Neural cell (in vitro differentiated cells): ENCODE measurements at regions not wholly inside any gene's neighbourhood (a gene's known extent, or its start where the extent isn't known, plus 50 kb on each side); places are given as distances from the start of the nearest gene placed in this dataset.

Experiments used
- EP300 ChIP-seq: fragments of 450-650 bp; conservative IDR thresholded peaks from 2 replicates; pipeline ENCODE4 v1.6.1; 2014; ENCODE audit warnings: antibody characterized with exemption, mild to moderate bottlenecking, moderate library complexity; ENCODE audit not compliant: poor library complexity, severe bottlenecking
- EZH2 ChIP-seq: fragments of 200-600, 300-800 bp; shearing (Covaris generic), sonication (generic); IDR thresholded peaks from 2 replicates; pipeline ENCODE4 v1.6.1; 2014; ENCODE audit warnings: antibody characterized with exemption, low read length, borderline replicate concordance, mild to moderate bottlenecking; ENCODE audit not compliant: insufficient read depth, poor library complexity, severe bottlenecking
- MXI1 ChIP-seq: fragments of 450-650 bp; conservative IDR thresholded peaks from 2 replicates; pipeline ENCODE4 v1.6.1; 2014; ENCODE audit warnings: antibody characterized with exemption, mild to moderate bottlenecking; ENCODE audit not compliant: poor library complexity, severe bottlenecking
- POLR2AphosphoS5 ChIP-seq: IDR thresholded peaks from 2 replicates; pipeline ENCODE4 v1.6.1; 2012
- RAD21 ChIP-seq: fragments of 450-650 bp; conservative IDR thresholded peaks from 2 replicates; pipeline ENCODE4 v1.6.1; 2014; ENCODE audit warnings: antibody characterized with exemption, mild to moderate bottlenecking, moderate library complexity
- TAF1 ChIP-seq: IDR thresholded peaks from 2 replicates; pipeline ENCODE4 v1.6.1; 2012; ENCODE audit warnings: low read depth
- TF ChIP-seq, protein P1 (sequence below): fragments of 450-650 bp; IDR thresholded peaks from 2 replicates; pipeline ENCODE4 v1.5.1; 2014; ENCODE audit warnings: antibody characterized with exemption, mild to moderate bottlenecking, moderate library complexity; ENCODE audit not compliant: poor library complexity, severe bottlenecking

DNA sequence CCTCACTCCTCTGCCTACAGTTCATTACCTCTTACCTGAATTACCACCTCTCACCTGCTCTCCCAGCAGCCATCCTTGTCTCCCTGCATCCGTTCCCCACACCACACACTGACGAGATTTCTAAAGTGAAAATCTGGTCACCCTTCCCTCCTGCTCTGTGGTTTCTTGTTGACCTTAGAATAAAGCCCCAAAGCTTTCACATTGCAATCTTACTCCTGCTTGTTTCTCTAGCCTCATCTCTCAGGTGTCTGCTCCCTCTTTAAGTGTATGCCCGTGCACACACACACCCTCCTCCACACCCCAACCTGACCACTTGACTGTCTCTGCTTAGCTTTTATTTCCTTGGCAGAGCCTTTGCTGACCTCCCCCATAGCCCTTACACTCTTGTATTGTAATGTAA is 122.0 kb upstream of the SKOR2 start:
- TF ChIP-seq, protein P1, sequence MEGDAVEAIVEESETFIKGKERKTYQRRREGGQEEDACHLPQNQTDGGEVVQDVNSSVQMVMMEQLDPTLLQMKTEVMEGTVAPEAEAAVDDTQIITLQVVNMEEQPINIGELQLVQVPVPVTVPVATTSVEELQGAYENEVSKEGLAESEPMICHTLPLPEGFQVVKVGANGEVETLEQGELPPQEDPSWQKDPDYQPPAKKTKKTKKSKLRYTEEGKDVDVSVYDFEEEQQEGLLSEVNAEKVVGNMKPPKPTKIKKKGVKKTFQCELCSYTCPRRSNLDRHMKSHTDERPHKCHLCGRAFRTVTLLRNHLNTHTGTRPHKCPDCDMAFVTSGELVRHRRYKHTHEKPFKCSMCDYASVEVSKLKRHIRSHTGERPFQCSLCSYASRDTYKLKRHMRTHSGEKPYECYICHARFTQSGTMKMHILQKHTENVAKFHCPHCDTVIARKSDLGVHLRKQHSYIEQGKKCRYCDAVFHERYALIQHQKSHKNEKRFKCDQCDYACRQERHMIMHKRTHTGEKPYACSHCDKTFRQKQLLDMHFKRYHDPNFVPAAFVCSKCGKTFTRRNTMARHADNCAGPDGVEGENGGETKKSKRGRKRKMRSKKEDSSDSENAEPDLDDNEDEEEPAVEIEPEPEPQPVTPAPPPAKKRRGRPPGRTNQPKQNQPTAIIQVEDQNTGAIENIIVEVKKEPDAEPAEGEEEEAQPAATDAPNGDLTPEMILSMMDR: no peak
- TF ChIP-seq EP300: no peak
- TF ChIP-seq RAD21: no peak
- no peak for TF ChIP-seq EZH2
- TF ChIP-seq POLR2AphosphoS5: no peak
- no peak for TF ChIP-seq MXI1
- TF ChIP-seq TAF1: no peak
